Endodermal cell (in vitro differentiated cells): ENCODE measurements at regions not wholly inside any gene's neighbourhood (a gene's known extent, or its start where the extent isn't known, plus 50 kb on each side); places are given as distances from the start of the nearest gene placed in this dataset.
"Not testable (repeated sequence)": the region's sequence is repeated elsewhere in the genome, so short reads cannot be mapped to it uniquely, and the experiment has no call there.

Experiments used
- DNase-seq: peaks from one replicate; pipeline ENCODE4 v3.0.0-alpha.2; 2017
- H3K27ac ChIP-seq: 2 replicates; pipeline ENCODE4 v1.5.1; 2013; ENCODE audit warnings: mild to moderate bottlenecking, low read depth, low read length, moderate library complexity
- H3K27me3 ChIP-seq: 2 replicates; pipeline ENCODE4 v1.6.1; 2013; ENCODE audit warnings: mild to moderate bottlenecking, low read length, moderate library complexity; ENCODE audit not compliant: insufficient read depth, control insufficient read depth, poor library complexity, severe bottlenecking
- H3K36me3 ChIP-seq: 2 replicates; pipeline ENCODE4 v1.7.0; 2013; ENCODE audit warnings: mild to moderate bottlenecking, low read length, moderate library complexity; ENCODE audit not compliant: control insufficient read depth, insufficient read depth
- H3K4me1 ChIP-seq: one replicate; pipeline ENCODE4 v1.7.0; 2013; ENCODE audit warnings: low read length; ENCODE audit not compliant: control insufficient read depth, insufficient read depth
- H3K4me3 ChIP-seq: 2 replicates; pipeline ENCODE4 v1.5.1; 2013; ENCODE audit warnings: mild to moderate bottlenecking, low read length, moderate library complexity
- H3K9ac ChIP-seq: 2 replicates; pipeline ENCODE4 v1.6.1; 2013; ENCODE audit warnings: mild to moderate bottlenecking, low read length, moderate library complexity; ENCODE audit not compliant: poor library complexity, severe bottlenecking; ENCODE audit errors: extremely low read depth
- H3K9me3 ChIP-seq: 2 replicates; pipeline ENCODE4 v1.6.1; 2013; ENCODE audit warnings: mild to moderate bottlenecking, low read length, moderate library complexity; ENCODE audit not compliant: control insufficient read depth
- H3K27ac Mint-ChIP-seq: 2 replicates; pipeline ENCODE4 v1.8.0; 2020; ENCODE audit warnings: mixed read lengths
- H3K27me3 Mint-ChIP-seq: 2 replicates; pipeline ENCODE4 v1.8.0; 2021; ENCODE audit warnings: mild to moderate bottlenecking, mixed read lengths; ENCODE audit not compliant: insufficient read depth
- H3K36me3 Mint-ChIP-seq: 2 replicates; pipeline ENCODE4 v1.8.0; 2020; ENCODE audit warnings: low read depth, mixed read lengths
- H3K4me1 Mint-ChIP-seq: 2 replicates; pipeline ENCODE4 v1.8.0; 2020; ENCODE audit warnings: mixed read lengths
- H3K4me3 Mint-ChIP-seq: 2 replicates; pipeline ENCODE4 v1.8.0; 2020; ENCODE audit warnings: mild to moderate bottlenecking, moderate library complexity, mixed read lengths
- H3K9me3 Mint-ChIP-seq: 2 replicates; pipeline ENCODE4 v1.8.0; 2020; ENCODE audit warnings: mild to moderate bottlenecking, mixed read lengths
- CTCF ChIP-seq: fragments of 200-600 bp; sonication (generic); conservative IDR thresholded peaks from 2 replicates; pipeline ENCODE4 v1.5.0; 2021; ENCODE audit warnings: antibody characterized with exemption, mild to moderate bottlenecking
- WGBS, 2 experiments: methylation state at CpG; one replicate each; pipeline versions ENCODE4 v1.1.5 to v1.1.7; 2013; ENCODE audit warnings: missing lambda C conversion rate in 2 of 2, mixed read lengths in 1 of 2; ENCODE audit not compliant: insufficient coverage in 1 of 2, insufficient read length in 1 of 2; 5-methylcytosine and 5-hydroxymethylcytosine counted together

DNA sequence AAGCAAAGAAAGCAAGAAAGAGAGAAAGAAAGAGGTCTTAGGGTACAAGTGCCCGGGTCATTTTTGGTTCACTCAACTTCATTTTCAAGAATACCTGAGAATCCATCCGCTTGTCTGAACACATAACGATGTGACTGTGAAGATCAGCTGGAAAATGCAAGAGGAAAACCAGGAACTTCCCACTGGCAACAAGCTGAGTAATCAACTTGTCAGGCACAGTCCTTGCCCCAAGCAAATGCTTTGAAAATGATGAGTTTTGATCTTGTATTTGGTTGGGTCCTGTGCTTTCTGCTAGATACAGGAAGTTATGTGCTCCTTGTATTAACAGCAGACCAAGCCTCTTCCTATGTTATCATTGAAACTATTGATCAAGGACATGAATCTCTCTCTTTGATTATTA, 239.1 kb downstream of the ASMT start:
- no peaks in the 10 kb centered on the region for H3K36me3 ChIP-seq
- Mint-ChIP-seq H3K4me1 (no peaks in the 10 kb centered on the region), H3K9me3 (peaks cover 22% of the 10 kb centered on the region), H3K4me3 (no peak overlapping the region), H3K27ac (no peak overlapping the region), H3K27me3 (no peaks in the 10 kb centered on the region), H3K36me3 (no peaks in the 10 kb centered on the region)
- TF ChIP-seq CTCF, result no peak
- no peaks in the 10 kb centered on the region for H3K4me1 ChIP-seq
- H3K9ac ChIP-seq, result no peak overlapping the region
- no peak overlapping the region for H3K27ac ChIP-seq
- H3K27me3 ChIP-seq, result no peaks in the 10 kb centered on the region
- DNase-seq, result no peak
- WGBS, 2 experiments, result 84 to 89% methylated on average over 3 of the region's 3 CpGs
- H3K4me3 ChIP-seq, result no peak overlapping the region
- H3K9me3 ChIP-seq, result no peaks in the 10 kb centered on the region

DNA sequence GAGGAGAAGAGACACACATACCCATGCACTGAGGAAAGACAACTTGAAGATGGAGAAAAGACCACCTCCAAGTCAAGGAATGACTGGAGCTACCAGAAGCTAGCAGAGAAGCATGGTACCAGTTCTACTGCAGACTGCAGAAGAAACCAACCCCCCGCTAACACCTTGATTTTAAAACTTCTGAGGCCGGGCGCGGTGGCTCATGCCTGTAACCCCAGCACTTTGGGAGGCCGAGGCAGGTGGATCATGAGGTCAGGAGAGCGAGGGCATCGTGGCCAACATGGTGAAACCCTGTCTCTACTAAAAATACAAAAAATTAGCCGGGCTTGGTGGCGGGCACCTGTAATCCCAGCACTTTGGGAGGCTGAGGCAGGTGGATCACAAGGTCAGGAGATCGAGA, 240.0 kb downstream of the ASMT start:
- not testable (repeated sequence) for H3K27ac ChIP-seq, DNase-seq, H3K27me3 ChIP-seq, H3K9ac ChIP-seq, H3K9me3 ChIP-seq, H3K4me1 Mint-ChIP-seq, H3K36me3 ChIP-seq, H3K27me3 Mint-ChIP-seq, H3K27ac Mint-ChIP-seq, H3K4me1 ChIP-seq, H3K36me3 Mint-ChIP-seq, H3K4me3 ChIP-seq, H3K4me3 Mint-ChIP-seq
- peaks cover 22% of the 10 kb centered on the region for H3K9me3 Mint-ChIP-seq
- 90 to 94% methylated on average over 9 to 10 of the region's 10 CpGs for WGBS, 2 experiments

DNA sequence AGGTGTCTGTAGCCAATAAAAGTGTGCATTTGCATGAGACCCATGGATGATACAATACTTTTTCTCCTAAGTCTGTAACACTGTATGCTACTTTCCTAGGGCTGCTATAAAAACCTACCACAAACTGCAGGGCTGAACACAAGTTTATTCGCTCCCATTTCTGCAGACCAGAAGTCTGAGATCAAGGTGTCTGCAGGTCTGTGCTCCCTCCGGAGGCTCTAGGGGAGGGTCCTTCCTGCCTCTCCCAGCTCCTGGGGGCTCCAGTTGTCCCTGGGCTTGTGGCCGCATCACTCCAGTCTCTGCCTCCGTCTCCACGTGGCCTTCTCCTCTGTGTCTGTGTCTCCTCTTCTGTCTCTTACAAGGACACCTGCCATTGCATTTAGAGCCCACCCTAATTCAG, 244.4 kb downstream of the ASMT start:
- not testable (repeated sequence) for H3K9me3 Mint-ChIP-seq, H3K9ac ChIP-seq, H3K4me1 Mint-ChIP-seq, H3K27ac Mint-ChIP-seq, H3K4me3 ChIP-seq, H3K36me3 ChIP-seq, H3K27ac ChIP-seq, H3K27me3 ChIP-seq, H3K4me3 Mint-ChIP-seq, H3K4me1 ChIP-seq, H3K9me3 ChIP-seq, H3K27me3 Mint-ChIP-seq, DNase-seq, H3K36me3 Mint-ChIP-seq
- 96% methylated on average over 3 to 5 of the region's 5 CpGs for WGBS, 2 experiments

- no peaks in the 10 kb centered on the region for H3K4me1 ChIP-seq
- no peak for DNase-seq
- Mint-ChIP-seq H3K4me1 (no peaks in the 10 kb centered on the region), H3K36me3 (no peaks in the 10 kb centered on the region), H3K4me3 (no peak overlapping the region), H3K27ac (no peak overlapping the region), H3K9me3 (no peaks in the 10 kb centered on the region), H3K27me3 (no peaks in the 10 kb centered on the region)
- no peak overlapping the region for H3K9ac ChIP-seq
- 89 to 91% methylated on average over 13 to 18 of the region's 18 CpGs for WGBS, 2 experiments
- peak overlapping the region; percentile 16 for H3K27ac ChIP-seq
- TF ChIP-seq CTCF, result no peak
- no peaks in the 10 kb centered on the region for H3K27me3 ChIP-seq
- no peak overlapping the region for H3K4me3 ChIP-seq
- H3K36me3 ChIP-seq, result no peaks in the 10 kb centered on the region
- no peaks in the 10 kb centered on the region for H3K9me3 ChIP-seq
These were observed 246.2 kb downstream of the ASMT start for GRCh38 chrX:1860936-1861594.

- H3K9ac ChIP-seq, H3K4me1 ChIP-seq, H3K9me3 ChIP-seq, H3K9me3 Mint-ChIP-seq, H3K27me3 Mint-ChIP-seq, H3K4me3 Mint-ChIP-seq, H3K27me3 ChIP-seq, H3K36me3 ChIP-seq, H3K36me3 Mint-ChIP-seq, H3K27ac Mint-ChIP-seq, H3K4me1 Mint-ChIP-seq, H3K27ac ChIP-seq, DNase-seq, H3K4me3 ChIP-seq: not testable (repeated sequence)
- WGBS, 2 experiments, result 80 to 100% methylated on average over 1 to 2 of the region's 2 CpGs
These were observed 249.1 kb downstream of the ASMT start for GRCh38 chrX:1863995-1864394.
